ENCODE measurements at regions not wholly inside any gene's neighbourhood (a gene's known extent, or its start where the extent isn't known, plus 50 kb on each side); places are given as distances from the start of the nearest gene placed in this dataset.
"Not testable (repeated sequence)": the region's sequence is repeated elsewhere in the genome, so short reads cannot be mapped to it uniquely, and the experiment has no call there.

DNA sequence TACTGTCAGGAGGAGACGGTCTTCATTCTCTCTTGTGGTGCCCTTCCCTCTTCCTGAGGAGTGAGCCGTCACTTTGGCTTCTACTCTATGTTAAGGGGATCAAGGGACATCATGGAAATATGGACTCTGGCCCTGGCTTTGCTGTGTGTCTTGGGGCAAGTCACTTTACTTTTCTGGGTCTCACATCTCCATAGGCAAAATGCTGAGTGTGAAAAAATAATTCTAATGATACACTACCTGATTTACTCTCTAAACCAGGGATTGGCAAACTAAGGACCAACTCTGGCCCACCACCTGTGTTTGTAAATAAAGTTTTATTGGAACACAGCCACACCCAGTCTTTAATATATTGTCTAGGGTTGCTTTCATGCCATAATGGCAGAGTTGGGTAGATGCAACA is 548.7 kb upstream of the CDH5 start:
- TF ChIP-seq, protein P1, sequence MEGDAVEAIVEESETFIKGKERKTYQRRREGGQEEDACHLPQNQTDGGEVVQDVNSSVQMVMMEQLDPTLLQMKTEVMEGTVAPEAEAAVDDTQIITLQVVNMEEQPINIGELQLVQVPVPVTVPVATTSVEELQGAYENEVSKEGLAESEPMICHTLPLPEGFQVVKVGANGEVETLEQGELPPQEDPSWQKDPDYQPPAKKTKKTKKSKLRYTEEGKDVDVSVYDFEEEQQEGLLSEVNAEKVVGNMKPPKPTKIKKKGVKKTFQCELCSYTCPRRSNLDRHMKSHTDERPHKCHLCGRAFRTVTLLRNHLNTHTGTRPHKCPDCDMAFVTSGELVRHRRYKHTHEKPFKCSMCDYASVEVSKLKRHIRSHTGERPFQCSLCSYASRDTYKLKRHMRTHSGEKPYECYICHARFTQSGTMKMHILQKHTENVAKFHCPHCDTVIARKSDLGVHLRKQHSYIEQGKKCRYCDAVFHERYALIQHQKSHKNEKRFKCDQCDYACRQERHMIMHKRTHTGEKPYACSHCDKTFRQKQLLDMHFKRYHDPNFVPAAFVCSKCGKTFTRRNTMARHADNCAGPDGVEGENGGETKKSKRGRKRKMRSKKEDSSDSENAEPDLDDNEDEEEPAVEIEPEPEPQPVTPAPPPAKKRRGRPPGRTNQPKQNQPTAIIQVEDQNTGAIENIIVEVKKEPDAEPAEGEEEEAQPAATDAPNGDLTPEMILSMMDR (IDR thresholded peaks at IDR 0.05; ENCODE audit: insufficient read depth, low read depth, low read length): no peak
- no peak overlapping the region for H3K4me3 ChIP-seq (ENCODE audit: low read depth, low read length)
- DNase-seq (ENCODE audit: low read depth): no peak

DNA sequence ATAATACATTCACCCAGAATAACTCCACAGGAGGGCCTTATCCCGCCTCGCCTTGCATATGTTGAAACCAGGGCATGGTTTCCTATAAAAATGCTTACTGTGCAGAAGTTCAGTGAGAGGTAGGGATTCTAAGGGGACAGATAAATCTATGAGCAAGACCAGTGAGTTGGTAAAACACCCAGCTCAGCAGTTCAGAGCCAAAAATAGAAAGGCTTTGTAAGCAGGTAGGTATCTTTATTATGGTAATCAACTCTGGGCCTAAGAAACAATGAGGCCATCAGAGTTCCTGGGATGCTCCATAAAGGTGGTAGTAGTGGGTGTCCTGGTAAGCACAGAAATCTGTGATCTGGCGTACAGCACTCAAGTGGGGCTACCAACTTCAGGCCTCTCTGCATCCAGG is 549.4 kb upstream of the CDH5 start:
- H3K4me3 ChIP-seq (ENCODE audit: low read depth, low read length): no peak overlapping the region
- DNase-seq (ENCODE audit: low read depth): no peak
- TF ChIP-seq, protein P1 (IDR thresholded peaks at IDR 0.05; ENCODE audit: insufficient read depth, low read depth, low read length): no peak

DNA sequence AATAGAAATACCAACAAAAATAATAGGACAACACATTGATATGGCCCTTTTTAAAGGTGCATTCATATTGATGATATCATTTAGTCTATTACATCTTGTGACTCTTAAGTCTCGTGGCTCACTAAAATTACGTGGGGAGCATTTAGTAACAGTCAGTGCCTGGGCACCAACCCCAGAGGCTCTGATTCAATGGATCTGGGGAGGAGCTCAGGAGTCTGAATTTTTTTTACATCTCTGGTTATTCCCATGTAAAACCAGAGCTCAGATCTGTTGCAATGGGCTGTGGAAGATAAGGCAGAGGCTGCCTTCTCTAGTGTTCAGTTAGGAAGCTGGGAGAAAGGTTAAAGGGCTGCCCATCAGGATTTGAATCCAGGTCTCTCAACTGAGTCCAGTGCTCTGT is 549.9 kb upstream of the CDH5 start:
- TF ChIP-seq, protein P1 (IDR thresholded peaks at IDR 0.05; ENCODE audit: insufficient read depth, low read depth, low read length): no peak
- no peak for DNase-seq (ENCODE audit: low read depth)
- no peak overlapping the region for H3K4me3 ChIP-seq (ENCODE audit: low read depth, low read length)

DNA sequence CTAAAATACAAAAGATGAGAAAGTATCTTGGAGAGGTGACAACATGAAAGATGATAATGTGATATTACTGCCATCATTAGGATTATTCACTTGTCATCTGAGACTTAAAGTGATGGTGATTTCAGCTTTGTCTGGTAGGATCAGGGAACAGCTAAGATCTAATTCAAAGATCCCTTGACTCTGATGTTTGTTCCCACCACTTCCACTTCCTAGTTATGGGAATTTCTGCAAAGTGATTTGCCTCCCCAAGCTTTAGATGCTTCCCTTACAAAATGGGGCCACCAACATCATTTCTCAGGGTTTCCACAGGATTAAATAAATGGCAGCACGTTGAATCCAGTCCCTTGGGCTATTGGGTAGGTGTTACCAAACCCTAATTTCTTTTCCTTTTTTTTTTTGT is 550.8 kb upstream of the CDH5 start:
- no peak overlapping the region for H3K4me3 ChIP-seq (ENCODE audit: low read depth, low read length)
- TF ChIP-seq, protein P1 (IDR thresholded peaks at IDR 0.05; ENCODE audit: insufficient read depth, low read depth, low read length): no peak
- no peak for DNase-seq (ENCODE audit: low read depth)

DNA sequence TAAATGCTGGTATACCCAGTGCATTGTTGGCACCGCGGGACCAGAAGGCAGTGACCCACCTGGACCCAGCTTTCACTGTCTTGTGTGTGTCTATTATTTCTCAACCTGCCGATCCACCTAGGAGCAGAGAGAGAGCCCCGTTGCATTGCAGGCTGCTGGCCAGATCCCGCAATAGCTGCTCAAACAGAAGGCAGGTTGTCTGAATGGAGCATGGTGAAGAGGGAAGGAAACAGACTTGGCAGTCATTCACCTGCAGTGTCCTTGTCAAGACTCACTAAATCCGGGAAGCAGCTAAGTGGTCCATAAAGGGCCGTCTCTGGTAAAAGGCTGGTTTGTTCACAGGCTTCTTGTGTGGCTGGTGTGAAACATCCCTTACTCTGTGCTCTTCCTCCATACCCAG is 552.6 kb upstream of the CDH5 start:
- H3K4me3 ChIP-seq (ENCODE audit: low read depth, low read length); DNase-seq (ENCODE audit: low read depth): not testable (repeated sequence)

DNA sequence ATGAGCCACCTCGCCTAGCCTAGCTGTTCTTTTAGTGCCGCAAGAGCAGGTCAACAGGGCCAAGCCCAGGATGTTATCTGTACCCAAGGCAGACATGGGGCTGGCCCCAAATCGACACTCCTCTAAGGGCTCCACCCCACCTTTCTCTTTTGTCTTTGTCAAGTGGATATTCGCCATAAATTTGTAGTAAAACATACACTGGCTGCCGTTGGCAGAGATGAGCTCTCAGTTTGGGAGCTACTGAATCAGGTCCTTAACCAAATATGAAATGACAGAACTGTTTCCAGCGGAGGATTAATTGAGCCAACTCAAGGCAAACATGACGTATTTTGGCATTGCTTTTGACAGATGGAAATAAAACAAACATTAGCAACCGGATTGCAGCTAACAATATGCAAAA is 556.9 kb upstream of the CDH5 start:
- TF ChIP-seq, protein P1 (IDR thresholded peaks at IDR 0.05; ENCODE audit: insufficient read depth, low read depth, low read length): no peak
- H3K4me3 ChIP-seq (ENCODE audit: low read depth, low read length): no peak overlapping the region
- DNase-seq (ENCODE audit: low read depth): no peak

DNA sequence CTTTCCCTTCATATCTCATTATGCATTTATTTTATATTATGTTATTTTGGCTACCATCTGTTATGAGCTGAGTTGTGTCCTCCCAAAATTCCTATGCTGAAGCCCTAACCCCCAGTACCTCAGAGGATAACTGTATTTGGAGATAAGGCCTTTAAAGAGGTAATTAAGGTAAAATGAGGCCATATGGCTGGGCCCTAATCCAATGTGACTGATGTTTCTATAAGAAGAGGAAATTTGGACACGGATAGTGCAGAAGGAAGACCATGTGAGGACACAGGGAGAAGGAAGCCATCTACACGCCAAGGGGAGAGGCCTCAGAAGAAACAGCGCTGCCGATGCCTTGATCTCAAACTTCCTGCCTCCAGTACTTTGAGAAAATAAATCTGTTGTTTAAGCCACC is 557.7 kb upstream of the CDH5 start:
- H3K4me3 ChIP-seq (ENCODE audit: low read depth, low read length): no peak overlapping the region
- TF ChIP-seq, protein P1 (IDR thresholded peaks at IDR 0.05; ENCODE audit: insufficient read depth, low read depth, low read length): no peak
- DNase-seq (ENCODE audit: low read depth): no peak

Measured in fibroblast of villous mesenchyme (primary cell).